SK-N-SH (cell line): ENCODE measurements at regions not wholly inside any gene's neighbourhood (a gene's known extent, or its start where the extent isn't known, plus 50 kb on each side); places are given as distances from the start of the nearest gene placed in this dataset.

Experiments
- CTCF ChIA-PET: fragments of 300-600, 350-600 bp; formaldehyde crosslinking; extraction: SDS; loops from one replicate; lab custom pipeline; 2021; lab: Yijun Ruan, JAX
- POLR2A ChIA-PET: fragments of 350-600 bp; sonication (Branson Sonifier 250); formaldehyde crosslinking; extraction: SDS; loops from one replicate; lab custom pipeline; 2020; ENCODE audit warnings: antibody characterized with exemption, inconsistent platforms; lab: Yijun Ruan, JAX
- DNase-seq: peaks from one replicate; pipeline ENCODE4 v3.0.0; 2012
- H2AFZ ChIP-seq: fragments of 200-600 bp; sonication (generic); 2 replicates; pipeline ENCODE4 v1.8.1; 2016; ENCODE audit warnings: antibody characterized with exemption, mild to moderate bottlenecking, low read depth
- H3F3A ChIP-seq: fragments of 200-600 bp; sonication (generic); replicated peaks from 2 replicates; pipeline ENCODE3; 2016; ENCODE audit warnings: antibody characterized with exemption, mild to moderate bottlenecking; ENCODE audit not compliant: insufficient read depth
- H3K27ac ChIP-seq, 2 experiments: fragments of 200-500 bp in 1 of 2; fragments of 200-600 bp in 1 of 2; sonication (Bioruptor generic) in 1 of 2; sonication (generic), shearing (Covaris generic) in 1 of 2; 2 replicates each; pipeline versions ENCODE4 v1.5.1 to v1.6.1; 2014 to 2016; ENCODE audit warnings: low read depth in 2 of 2, inconsistent platforms in 1 of 2, low read length in 1 of 2, mild to moderate bottlenecking in 1 of 2, mixed read lengths in 1 of 2
- H3K27me3 ChIP-seq: fragments of 200-600 bp; sonication (generic), shearing (Covaris generic); 2 replicates; pipeline ENCODE4 v1.6.1; 2016; ENCODE audit warnings: mixed run types; ENCODE audit not compliant: insufficient read depth
- H3K36me3 ChIP-seq, 2 experiments: fragments of 200-500 bp in 1 of 2; fragments of 200-600 bp in 1 of 2; sonication (Bioruptor generic) in 1 of 2; sonication (generic) in 1 of 2; replicated peaks in 1 of 2; 2 replicates each; pipeline versions ENCODE3 to v1.5.1; 2014 to 2016; ENCODE audit warnings: low read length in 1 of 2, mild to moderate bottlenecking in 1 of 2; ENCODE audit not compliant: insufficient read depth in 2 of 2, control insufficient read depth in 1 of 2
- H3K4me1 ChIP-seq, 2 experiments: fragments of 200-500 bp in 1 of 2; fragments of 200-600 bp in 1 of 2; sonication (Bioruptor generic) in 1 of 2; sonication (generic), shearing (Covaris generic) in 1 of 2; 2 replicates each; pipeline versions ENCODE4 v1.5.1 to v1.6.1; 2014 to 2016; ENCODE audit warnings: low read depth in 1 of 2, low read length in 1 of 2, mixed run types in 1 of 2; ENCODE audit not compliant: insufficient read depth in 2 of 2, control insufficient read depth in 1 of 2
- H3K4me2 ChIP-seq: fragments of 200-600 bp; sonication (generic), shearing (Covaris generic); 2 replicates; pipeline ENCODE4 v1.6.1; 2017; ENCODE audit warnings: mixed run types
- H3K4me3 ChIP-seq, 2 experiments: fragments of 200-500 bp in 1 of 2; fragments of 200-600 bp in 1 of 2; sonication (Bioruptor generic) in 1 of 2; sonication (generic), shearing (Covaris generic) in 1 of 2; 2 replicates each; pipeline versions ENCODE4 v1.5.1 to v1.8.1; 2014 to 2016; ENCODE audit warnings: low read depth in 2 of 2, inconsistent platforms in 1 of 2, low read length in 1 of 2, mild to moderate bottlenecking in 1 of 2, mixed read lengths in 1 of 2, moderate library complexity in 1 of 2
- H3K79me2 ChIP-seq: fragments of 200-600 bp; sonication (generic); 2 replicates; pipeline ENCODE4 v1.8.1; 2017; ENCODE audit warnings: mild to moderate bottlenecking; ENCODE audit not compliant: insufficient read depth
- H3K9ac ChIP-seq: fragments of 200-600 bp; sonication (generic); 2 replicates; pipeline ENCODE4 v1.6.1; 2017; ENCODE audit warnings: mixed run types
- H3K9me2 ChIP-seq: fragments of 200-600 bp; sonication (generic); 2 replicates; pipeline ENCODE4 v1.6.1; 2017; ENCODE audit warnings: mixed run types
- H3K9me3 ChIP-seq: fragments of 200-600 bp; sonication (generic); 2 replicates; pipeline ENCODE4 v1.6.1; 2017; ENCODE audit warnings: mixed run types, mild to moderate bottlenecking, moderate library complexity
- H4K20me1 ChIP-seq: fragments of 200-600 bp; sonication (generic); 2 replicates; pipeline ENCODE4 v1.6.1; 2017; ENCODE audit warnings: mild to moderate bottlenecking, mixed run types; ENCODE audit not compliant: insufficient read depth
- ELF1 ChIP-seq: IDR thresholded peaks from 2 replicates; pipeline ENCODE4 v1.4.0; 2012
- FOSL2 ChIP-seq: IDR thresholded peaks from 2 replicates; pipeline ENCODE4 v1.4.0; 2012; ENCODE audit warnings: low read depth, mild to moderate bottlenecking, moderate library complexity, borderline replicate concordance
- MAX ChIP-seq: IDR thresholded peaks from 2 replicates; pipeline ENCODE4 v1.4.0; 2012; ENCODE audit warnings: low read depth
- NFIC ChIP-seq: IDR thresholded peaks from 2 replicates; pipeline ENCODE4 v1.4.0; 2012; ENCODE audit warnings: borderline replicate concordance
- PBX3 ChIP-seq: IDR thresholded peaks from 2 replicates; pipeline ENCODE4; 2012
- REST ChIP-seq: IDR thresholded peaks from 2 replicates; pipeline ENCODE4 v1.6.1; 2012; ENCODE audit warnings: mild to moderate bottlenecking, low read depth, low read length, moderate library complexity
- TAF1 ChIP-seq: IDR thresholded peaks from 2 replicates; pipeline ENCODE4 v1.6.1; 2012; ENCODE audit warnings: low read depth, mild to moderate bottlenecking, low read length, moderate library complexity, borderline replicate concordance
- ZBTB33 ChIP-seq: IDR thresholded peaks from 2 replicates; pipeline ENCODE4 v1.4.0; 2012; ENCODE audit warnings: low read depth, borderline replicate concordance
- WGBS: methylation state at CpG from one replicate; pipeline ENCODE4 v1.1.6; 2017; ENCODE audit warnings: low lambda C conversion rate; 5-methylcytosine and 5-hydroxymethylcytosine counted together
- TF ChIP-seq, protein P1 (sequence below): IDR thresholded peaks from 2 replicates; pipeline ENCODE4 v1.4.0; 2012; ENCODE audit warnings: low read depth, borderline replicate concordance

- TF ChIP-seq ZBTB33 = no peak
- no peak for TF ChIP-seq ELF1
- TF ChIP-seq MAX = no peak
Measured at GRCh38 chr3:177371888-177372287, 174.6 kb upstream of the TBL1XR1 start (continued).

GRCh38 chr3:177374323-177374722 lies 177.0 kb upstream of the TBL1XR1 start:
- H3K9me3 ChIP-seq = no peaks in the 10 kb centered on the region
- no peak overlapping the region for H3K4me2 ChIP-seq
- no peaks in the 10 kb centered on the region for H3K9me2 ChIP-seq
- DNase-seq = no peak
- H2AFZ ChIP-seq = no peak overlapping the region
- no peak overlapping the region for H3K27ac ChIP-seq
- ChIA-PET POLR2A (no interaction called here), CTCF (no interaction called here)
- 95% methylated on average over 3 of the region's 3 CpGs for WGBS
- H3K9ac ChIP-seq = no peak overlapping the region
- H3F3A ChIP-seq = no peaks in the 10 kb centered on the region
- H4K20me1 ChIP-seq = no peaks in the 10 kb centered on the region
- no peaks in the 10 kb centered on the region for H3K36me3 ChIP-seq
- no peak overlapping the region for H3K4me3 ChIP-seq
- TF ChIP-seq NFIC = no peak
- TF ChIP-seq FOSL2 = no peak
- no peak for TF ChIP-seq MAX
- TF ChIP-seq REST = no peak
- TF ChIP-seq PBX3 = no peak
- TF ChIP-seq TAF1 = no peak
- TF ChIP-seq, protein P1, sequence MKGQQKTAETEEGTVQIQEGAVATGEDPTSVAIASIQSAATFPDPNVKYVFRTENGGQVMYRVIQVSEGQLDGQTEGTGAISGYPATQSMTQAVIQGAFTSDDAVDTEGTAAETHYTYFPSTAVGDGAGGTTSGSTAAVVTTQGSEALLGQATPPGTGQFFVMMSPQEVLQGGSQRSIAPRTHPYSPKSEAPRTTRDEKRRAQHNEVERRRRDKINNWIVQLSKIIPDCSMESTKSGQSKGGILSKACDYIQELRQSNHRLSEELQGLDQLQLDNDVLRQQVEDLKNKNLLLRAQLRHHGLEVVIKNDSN = no peak
- H3K4me1 ChIP-seq = no peaks in the 10 kb centered on the region
- no peaks in the 10 kb centered on the region for H3K79me2 ChIP-seq
- no peaks in the 10 kb centered on the region for H3K27me3 ChIP-seq
